Epithelial cell of esophagus (primary cell): ENCODE measurements at regions not wholly inside any gene's neighbourhood (a gene's known extent, or its start where the extent isn't known, plus 50 kb on each side); places are given as distances from the start of the nearest gene placed in this dataset.
"Not testable (repeated sequence)": the region's sequence is repeated elsewhere in the genome, so short reads cannot be mapped to it uniquely, and the experiment has no call there.

ENCODE experiments used
- DNase-seq: peaks from one replicate; pipeline ENCODE4 v3.0.0; 2010; ENCODE audit warnings: low read depth
- H3K4me3 ChIP-seq: 2 replicates; pipeline ENCODE4 v1.5.1; 2011; ENCODE audit warnings: mild to moderate bottlenecking, low read length, control low read depth
- TF ChIP-seq, protein P1 (sequence below): IDR thresholded peaks from 2 replicates; pipeline ENCODE4 v1.5.1; 2011; ENCODE audit warnings: low read depth, mild to moderate bottlenecking, low read length, control low read depth, inconsistent platforms; ENCODE audit not compliant: insufficient read depth; ENCODE audit errors: missing control alignments

DNA sequence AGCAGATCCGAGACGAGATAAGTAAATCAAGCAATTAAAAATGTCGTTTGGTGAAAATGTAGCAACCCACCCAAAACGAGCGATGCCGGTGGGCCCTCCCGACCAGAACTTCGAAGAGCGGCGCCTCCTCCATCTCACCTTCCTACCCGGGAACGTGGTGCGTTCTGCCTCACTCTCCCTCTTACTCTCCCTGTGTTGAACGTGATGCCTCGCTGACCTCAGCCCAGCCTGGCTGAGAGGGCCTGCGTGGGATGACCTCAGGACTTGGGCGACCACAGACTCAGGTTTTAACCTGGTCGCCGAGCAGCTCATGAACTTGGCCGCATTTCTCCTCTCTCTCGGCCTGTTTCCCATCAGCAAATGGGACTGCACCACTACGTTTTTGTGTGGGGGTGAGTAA, 69.7 kb upstream of the RPL38 start:
- TF ChIP-seq, protein P1, sequence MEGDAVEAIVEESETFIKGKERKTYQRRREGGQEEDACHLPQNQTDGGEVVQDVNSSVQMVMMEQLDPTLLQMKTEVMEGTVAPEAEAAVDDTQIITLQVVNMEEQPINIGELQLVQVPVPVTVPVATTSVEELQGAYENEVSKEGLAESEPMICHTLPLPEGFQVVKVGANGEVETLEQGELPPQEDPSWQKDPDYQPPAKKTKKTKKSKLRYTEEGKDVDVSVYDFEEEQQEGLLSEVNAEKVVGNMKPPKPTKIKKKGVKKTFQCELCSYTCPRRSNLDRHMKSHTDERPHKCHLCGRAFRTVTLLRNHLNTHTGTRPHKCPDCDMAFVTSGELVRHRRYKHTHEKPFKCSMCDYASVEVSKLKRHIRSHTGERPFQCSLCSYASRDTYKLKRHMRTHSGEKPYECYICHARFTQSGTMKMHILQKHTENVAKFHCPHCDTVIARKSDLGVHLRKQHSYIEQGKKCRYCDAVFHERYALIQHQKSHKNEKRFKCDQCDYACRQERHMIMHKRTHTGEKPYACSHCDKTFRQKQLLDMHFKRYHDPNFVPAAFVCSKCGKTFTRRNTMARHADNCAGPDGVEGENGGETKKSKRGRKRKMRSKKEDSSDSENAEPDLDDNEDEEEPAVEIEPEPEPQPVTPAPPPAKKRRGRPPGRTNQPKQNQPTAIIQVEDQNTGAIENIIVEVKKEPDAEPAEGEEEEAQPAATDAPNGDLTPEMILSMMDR, result no peak
- no peak overlapping the region for H3K4me3 ChIP-seq
- DNase-seq, result no peak

DNA sequence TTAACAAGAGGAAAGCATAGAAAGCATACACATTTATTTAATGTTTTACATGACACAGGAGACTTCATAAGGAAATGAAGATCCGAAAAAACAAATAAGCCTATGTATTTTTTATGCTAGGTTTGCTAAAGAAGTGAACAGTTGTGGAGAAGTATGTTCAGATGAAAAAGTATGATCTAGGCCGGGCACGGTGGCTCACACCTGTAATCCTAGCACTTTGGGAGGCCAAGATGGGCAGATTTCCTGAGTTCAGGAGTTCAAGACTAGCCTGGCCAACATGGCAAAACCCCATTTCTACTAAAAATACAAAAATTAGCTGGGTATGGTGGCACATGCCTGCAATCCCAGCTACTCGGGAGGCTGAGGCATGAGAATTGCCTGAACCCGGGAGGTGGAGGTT, 69.2 kb upstream of the RPL38 start:
- not testable (repeated sequence) for H3K4me3 ChIP-seq, DNase-seq

DNA sequence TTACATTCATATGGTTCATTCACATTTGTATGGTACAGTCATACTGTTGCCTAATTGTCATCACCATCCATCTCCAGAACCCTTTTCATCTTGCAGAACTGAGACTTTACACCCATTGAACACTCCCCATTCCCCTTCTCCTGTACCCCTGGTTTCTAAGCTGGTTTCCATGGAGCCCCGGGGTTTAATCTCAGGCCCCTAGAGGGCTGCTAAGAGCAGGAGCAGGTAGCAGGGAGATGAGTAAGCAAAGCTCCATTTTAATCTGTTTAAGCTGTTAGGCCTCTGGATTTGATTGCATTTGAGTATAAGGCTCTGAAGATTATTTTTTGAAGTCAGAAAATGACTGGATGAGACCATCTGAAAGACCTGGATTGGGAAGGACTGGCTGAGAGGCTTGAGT, 68.5 kb upstream of the RPL38 start:
- TF ChIP-seq, protein P1, result no peak
- no peak overlapping the region for H3K4me3 ChIP-seq
- DNase-seq, result no peak

GRCh38 chr17:74135391-74136167, 67.9 kb upstream of the RPL38 start:
- DNase-seq, result no peak
- no peak overlapping the region for H3K4me3 ChIP-seq
- TF ChIP-seq, protein P1, result no peak

GRCh38 chr17:74137416-74137815, 66.1 kb upstream of the RPL38 start:
- H3K4me3 ChIP-seq, result no peak overlapping the region
- no peak for DNase-seq
- TF ChIP-seq, protein P1, result no peak

- H3K4me3 ChIP-seq, result no peak overlapping the region
- TF ChIP-seq, protein P1, result no peak
- DNase-seq, result no peak
These were observed 64.4 kb upstream of the RPL38 start for GRCh38 chr17:74139120-74139519.

- DNase-seq, result no peak
- TF ChIP-seq, protein P1, result no peak
- H3K4me3 ChIP-seq, result no peak overlapping the region
These were observed 63.2 kb upstream of the RPL38 start for GRCh38 chr17:74140282-74140681.
